Prostate gland (tissue), 1 donor: ENCODE measurements at regions not wholly inside any gene's neighbourhood (a gene's known extent, or its start where the extent isn't known, plus 50 kb on each side); places are given as distances from the start of the nearest gene placed in this dataset.

Source experiments
- POLR2A ChIP-seq: fragments of 450-650 bp; IDR thresholded peaks from one replicate; pipeline ENCODE4 v1.6.1; 2016; ENCODE audit warnings: antibody characterized with exemption, mild to moderate bottlenecking
- POLR2AphosphoS5 ChIP-seq: sonication (generic); formaldehyde crosslinking; IDR thresholded peaks from one replicate; pipeline ENCODE4 v1.6.1; 2017; ENCODE audit warnings: antibody characterized with exemption

DNA sequence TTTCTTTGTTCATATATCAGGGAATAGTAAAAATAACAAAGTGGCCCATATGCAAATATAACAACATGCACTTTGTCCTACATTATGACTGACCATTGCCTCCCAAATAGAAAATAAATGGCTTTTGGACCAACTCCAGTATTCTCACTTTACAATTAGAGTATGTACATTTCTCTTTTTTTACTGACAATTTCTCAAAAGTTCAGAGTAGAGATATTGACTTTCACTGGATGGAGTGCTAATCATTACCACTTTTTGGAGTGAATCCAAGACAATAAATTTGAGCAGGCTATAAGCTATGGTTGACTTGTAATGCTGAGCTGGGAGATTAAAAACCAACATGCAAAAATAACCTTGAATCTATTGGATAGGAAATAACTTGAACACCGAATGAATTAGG lies 987.4 kb downstream of the SUCLG1 start:
- TF ChIP-seq POLR2AphosphoS5, result no peak
- TF ChIP-seq POLR2A, result no peak
